ENCODE measurements at regions not wholly inside any gene's neighbourhood (a gene's known extent, or its start where the extent isn't known, plus 50 kb on each side); places are given as distances from the start of the nearest gene placed in this dataset.

DNA sequence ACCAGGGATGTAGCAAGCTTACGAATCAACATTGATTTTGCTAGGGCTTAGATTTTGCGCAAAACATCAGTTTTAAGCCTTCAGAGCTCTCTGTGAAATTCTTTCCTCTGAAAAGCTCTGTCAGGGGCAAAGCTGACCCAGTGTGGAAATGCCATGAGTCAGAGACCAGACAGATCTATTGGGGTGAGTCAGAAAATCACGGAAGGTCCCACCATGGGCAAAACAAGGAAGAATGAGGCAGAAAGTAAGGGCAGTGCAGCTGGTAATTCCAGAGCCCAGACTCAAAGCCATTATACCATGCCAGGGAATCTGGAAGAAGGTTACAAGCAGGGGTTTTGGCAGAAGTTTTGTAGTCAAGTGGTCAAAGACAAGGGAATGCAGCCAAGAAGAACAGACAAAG is 256.6 kb upstream of the CTAGE1 start:
- no peak for DNase-seq (ENCODE audit: low spot score)

DNA sequence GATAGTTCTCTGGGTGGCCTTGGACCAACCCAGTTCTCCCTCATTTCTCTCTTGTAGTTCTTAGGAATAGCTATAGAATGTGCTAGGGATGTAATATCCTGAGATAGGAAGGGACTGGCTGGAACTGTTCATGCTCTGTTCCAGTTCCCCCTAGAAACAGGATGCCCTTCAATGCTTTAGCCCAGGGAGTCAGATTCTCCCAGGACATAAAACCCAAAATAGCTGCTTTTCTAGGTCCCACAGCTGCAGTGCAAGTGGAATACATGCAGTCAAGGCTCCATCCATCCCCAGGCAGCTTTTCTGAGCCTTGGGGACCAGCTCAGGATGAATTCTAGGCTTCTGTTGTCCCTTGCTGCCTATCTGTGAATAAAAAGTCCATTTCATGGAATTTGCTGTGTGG is 257.3 kb upstream of the CTAGE1 start:
- no peak for DNase-seq (ENCODE audit: low spot score)

DNA sequence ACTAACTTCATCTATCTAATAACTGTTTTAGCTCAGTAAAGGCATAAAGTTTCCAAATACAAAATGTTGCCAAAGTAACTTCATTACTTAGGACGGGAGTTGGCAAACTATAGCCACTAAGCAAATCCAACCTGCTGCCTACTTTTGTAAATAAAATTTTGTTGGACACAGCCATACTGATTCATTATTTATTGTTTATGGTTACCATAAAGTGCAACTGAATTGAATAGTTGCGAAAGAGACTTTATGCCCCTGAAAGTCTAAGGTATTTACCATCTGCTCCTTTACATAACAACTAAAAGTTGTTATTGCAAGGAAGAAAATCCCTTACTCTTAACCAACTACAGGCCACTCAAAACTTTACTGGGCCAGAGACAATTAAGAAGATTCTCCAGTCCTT is 256.7 kb upstream of the RBBP8 start:
- DNase-seq (ENCODE audit: low spot score) = no peak

DNA sequence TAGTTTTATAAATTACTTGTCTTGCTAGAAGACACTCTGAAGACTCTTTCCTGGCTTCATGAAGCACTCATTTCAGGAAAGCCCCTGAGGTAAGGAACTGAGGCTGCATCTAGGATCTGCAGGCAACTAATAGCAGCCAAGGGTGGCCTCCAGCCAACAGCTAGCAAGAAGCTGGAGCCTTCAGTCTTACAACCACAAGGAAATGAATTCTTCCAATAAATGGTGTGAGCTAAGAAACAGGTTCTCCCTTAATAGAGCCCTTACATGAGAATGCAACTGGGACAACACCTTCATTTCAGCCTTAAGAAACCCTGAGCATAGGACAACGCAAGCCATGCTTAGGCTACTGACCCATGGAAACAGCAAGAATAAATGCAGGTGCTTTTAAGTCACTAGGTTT is 254.6 kb upstream of the RBBP8 start:
- no peak for DNase-seq (ENCODE audit: low spot score)

DNA sequence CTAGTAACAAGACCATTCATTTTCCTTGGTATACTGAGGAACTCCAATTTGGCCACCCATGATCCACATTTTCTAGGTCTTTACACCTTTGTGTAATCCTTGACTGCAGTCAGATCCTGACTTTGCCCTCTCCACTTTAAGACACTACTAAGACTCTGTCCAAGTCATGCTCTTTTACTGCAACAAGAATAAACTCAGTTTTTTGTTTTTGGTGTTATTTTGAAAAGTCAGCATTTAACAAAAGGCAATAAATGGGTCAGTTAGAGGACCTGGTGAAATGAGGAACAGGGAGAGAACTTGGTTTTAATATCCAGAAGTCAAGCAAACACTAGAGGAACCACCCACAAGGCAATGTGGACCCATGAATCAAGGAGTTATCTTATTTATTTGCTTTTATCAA is 252.2 kb upstream of the RBBP8 start:
- DNase-seq (ENCODE audit: low spot score) = no peak

DNA sequence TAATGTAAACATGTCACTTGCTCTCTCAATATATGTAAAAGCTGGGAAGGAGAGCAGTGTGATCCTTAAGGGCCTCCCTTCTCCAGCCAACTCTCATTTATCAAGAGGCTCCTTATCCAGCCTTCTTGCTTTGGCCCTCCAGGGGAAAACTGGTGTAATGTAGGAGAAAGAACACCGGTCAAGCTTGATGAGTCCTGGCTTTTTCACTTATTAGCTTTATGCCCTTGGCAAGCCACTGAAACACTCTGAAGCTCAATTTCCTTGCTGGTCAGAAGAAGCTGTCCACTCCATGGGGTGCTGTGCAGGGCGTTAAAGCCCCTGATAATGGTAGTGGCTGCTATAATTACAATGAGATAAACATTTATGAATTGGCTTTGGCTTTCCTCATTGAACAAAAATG is 251.2 kb upstream of the RBBP8 start:
- DNase-seq (ENCODE audit: low spot score) = no peak

DNA sequence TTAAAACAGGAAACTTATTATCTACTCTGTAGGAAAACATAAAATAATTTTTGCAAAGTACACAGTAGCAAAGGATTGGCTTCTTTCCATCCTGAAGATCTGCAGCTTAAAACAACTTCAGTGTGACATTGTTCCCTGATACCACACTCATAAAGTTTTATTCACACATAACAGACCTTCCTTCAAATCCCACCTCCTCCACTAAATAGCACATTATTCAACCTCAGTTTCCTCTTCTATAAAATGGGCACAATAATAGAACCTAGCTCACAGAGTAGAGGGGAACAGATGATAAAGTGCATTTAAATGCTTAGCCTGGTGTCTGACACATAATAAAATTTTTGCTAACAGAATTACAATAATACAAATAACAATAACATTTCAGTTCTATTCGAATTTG is 250.4 kb upstream of the RBBP8 start:
- DNase-seq (ENCODE audit: low spot score) = no peak

DNA sequence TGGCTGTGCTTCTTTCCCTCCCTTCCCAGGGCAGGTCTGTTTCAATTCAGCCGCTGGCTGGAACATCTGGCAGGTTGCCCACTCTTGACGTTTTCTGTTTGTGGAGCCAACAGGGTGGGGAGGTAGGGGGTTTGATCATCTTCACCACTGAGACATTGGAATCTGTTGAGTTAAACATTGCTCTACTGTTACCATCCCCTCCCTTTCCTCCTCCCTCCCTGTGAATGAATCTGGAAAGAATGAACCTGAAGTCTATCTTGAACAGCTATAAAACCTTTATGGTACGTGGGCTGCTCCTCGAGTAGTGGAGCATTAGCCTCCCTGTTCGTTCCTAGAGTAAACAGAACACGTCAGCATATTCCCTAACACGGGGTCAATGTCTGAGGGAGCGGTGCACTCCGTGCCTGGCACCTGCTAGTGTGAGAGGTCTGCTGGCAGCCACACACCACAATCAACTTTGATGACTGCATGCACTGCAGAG is 249.9 kb upstream of the RBBP8 start:
- no peak for DNase-seq (ENCODE audit: low spot score)

DNA sequence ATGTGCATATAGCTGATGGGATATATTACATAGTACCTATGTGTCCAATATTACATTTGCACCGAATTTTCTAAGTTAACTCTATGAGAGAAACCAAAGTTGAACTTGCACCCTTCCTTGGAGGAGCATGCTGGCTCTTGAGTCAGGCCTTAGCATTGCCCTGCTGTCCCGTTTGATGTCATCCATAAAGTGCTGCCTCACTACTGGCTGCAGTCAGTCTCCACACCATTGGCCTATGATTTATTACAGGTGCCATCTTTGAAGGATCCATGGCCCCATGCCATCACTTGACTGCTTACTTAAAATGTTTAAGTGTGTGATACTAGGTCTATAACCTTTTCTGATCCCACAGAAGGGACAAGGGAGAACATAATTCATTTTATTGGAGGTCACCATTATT is 249.3 kb upstream of the RBBP8 start:
- no peak for DNase-seq (ENCODE audit: low spot score)

DNA sequence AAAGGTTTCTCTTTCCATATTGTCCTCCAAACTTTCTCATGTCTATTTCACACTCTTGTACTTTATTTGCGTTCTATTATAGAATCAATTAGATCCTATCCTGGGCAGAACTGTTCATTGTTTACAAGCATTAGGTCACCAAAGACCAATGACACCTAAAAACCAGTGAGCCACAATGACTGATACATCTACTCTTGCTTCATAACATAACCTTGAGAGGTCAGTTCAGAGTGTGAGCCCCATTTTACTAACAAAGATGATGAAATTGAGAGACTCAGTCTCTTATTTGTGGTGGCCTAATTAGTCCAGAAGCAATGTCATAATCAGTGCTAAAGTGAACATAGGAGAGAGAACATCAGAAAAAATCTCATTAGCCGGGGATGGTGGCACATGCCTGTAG is 248.9 kb upstream of the RBBP8 start:
- DNase-seq (ENCODE audit: low spot score) = no peak

DNA sequence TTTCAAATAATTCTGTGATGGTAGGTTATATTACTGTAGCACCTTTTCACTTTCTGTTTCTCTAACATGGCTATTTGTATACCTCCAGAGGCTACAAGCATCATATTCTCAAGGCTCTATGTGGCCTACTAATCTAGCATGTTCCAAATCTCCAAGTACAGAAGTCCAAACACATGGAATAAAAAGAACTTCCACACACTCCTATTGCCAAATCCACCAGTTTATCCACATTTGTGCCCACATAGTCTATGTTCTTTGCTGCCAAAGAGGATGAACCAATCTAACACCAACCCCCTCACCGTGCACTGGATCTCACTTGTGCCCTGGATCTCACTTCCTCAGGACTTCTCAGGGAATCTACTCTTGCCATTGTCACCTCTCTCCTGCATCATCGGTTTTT is 247.3 kb upstream of the RBBP8 start:
- no peak for DNase-seq (ENCODE audit: low spot score)

DNA sequence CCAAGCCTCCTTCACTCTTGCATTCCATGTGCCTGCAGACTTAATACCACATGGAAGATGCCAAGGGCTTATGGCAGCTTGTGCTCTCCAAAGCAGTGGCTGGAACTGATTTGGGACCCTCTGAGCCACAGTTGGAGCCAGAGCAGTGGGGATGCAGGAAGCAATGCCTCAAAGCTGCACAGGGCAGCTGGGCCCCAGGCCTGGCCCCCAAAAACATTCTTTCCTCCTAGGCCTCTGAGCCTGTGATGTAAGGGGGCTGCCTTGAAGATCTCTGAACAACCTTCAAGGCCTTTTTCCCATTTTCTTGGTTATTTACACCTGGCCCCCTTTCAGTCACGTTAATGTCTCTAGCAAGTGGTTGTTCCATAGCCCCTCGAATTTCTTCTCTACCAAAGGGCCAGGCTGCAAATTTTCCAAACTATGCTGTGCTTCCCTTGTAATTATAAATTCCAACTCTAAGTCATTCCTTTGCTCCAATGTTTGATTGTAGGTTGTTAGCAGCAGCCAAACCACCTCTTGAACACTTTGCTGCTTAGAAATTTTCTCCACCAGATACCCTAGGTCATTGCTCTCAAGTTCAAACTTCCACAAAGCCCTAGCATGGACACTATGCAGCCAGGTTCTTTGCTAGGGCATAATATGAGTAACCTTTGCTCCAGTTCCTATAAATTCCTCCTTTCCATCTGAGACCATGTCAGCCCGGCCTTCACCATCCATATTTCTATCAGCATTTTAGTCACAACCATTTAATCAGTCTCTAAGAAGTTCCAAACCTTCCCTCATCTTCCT is 245.0 kb upstream of the RBBP8 start:
- no peak for DNase-seq (ENCODE audit: low spot score)

DNA sequence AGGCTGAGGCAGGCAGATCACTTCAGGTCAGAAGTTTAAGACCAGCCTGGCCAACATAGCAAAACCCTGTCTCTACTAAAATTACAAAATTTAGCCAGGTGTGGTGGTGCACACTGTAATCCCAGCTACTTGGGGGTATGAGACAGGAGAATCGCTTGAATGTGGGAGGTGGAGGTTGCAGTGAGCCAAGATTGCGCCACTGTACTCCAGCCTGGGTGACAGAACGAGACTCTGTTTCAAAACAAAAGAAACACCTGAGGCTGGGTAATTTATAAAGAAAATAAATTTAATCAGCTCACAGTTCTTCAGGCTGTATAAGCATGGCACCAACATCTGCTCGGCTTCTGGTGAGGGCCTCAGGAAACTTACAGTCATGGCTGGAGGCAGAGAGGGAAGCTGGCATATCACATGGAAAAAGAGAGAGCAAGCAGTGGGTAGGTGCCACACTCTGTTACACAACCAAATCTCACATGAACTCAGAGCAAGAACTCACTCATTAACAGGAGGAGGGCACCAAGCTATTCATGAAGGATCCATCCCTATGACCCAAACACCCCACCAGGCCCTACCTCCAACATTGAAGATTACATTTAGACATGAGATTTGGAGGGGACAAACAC is 244.1 kb upstream of the RBBP8 start:
- no peak for DNase-seq (ENCODE audit: low spot score)

DNA sequence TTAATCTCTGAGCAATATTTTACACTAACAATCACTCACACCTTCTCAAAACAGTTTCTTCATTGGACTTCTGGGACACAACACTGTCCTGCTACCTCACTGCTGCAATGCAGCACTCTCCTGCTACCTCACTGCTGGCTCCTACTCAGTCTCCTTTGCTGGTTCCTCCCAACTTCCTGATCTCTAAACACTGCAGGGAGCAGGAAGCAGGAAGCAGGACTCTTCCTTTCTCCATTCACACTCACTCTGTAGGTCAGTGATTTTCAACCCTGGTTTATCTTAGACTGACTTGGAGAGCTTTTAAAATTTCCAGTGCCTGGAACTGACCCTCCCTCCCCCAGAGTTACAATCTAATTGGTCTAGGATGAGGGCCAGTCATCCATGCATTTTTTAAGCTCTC is 243.4 kb upstream of the RBBP8 start:
- DNase-seq (ENCODE audit: low spot score) = no peak

DNA sequence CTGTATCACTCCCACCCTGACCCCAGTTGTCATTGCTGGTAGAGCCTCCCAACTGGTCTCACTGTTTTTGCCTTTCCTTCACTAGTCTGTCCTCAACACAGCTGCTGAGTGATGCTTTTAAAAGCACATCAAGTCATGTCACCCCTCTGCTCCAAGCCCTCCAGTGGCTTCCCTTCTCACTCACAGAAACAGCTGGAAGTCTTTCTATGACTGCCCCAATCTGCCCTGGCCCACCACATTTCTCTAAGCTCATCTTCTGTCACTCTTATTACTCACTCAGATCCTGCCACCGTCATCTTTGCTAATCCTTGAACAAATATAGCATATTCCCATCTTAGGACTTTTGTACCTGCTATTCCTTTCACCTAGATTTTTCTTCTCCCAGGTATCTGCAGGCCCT is 242.6 kb upstream of the RBBP8 start:
- DNase-seq (ENCODE audit: low spot score) = no peak

DNA sequence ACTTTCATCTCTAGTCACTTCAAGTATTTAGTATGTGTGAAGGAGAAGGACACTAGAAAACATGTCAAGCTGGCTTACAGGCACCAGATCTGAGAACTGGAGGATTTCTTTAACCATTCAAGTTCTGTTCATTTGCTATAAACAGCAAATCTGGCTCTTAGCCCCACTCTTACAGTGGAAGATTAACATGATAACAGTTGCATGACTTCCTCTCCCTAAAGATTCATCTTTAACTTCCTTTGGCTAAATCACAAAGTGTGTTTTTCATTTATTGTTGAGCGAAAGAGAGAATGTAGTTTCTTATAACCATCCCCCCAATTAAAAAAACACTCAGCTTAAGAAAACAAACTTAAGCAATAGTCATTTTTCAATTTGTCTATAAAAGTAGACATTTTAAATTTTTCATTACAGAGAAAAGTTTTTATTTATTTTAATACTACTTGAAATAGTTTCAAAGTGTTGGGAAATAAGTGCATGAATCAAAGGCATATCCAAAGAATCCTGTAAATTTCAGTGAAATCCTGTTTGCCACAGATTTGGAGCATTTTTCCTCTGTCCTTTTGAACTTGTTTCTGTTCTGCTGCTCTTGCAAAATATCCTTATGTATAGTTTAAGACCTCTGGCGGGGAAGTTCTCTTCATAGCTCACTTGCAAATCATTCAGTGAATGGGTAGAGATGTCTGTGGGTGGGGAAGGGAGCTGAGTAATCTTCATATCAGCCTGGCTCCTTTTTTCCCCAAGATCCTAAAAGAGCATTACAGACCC is 241.0 kb upstream of the RBBP8 start:
- no peak for DNase-seq (ENCODE audit: low spot score)

DNA sequence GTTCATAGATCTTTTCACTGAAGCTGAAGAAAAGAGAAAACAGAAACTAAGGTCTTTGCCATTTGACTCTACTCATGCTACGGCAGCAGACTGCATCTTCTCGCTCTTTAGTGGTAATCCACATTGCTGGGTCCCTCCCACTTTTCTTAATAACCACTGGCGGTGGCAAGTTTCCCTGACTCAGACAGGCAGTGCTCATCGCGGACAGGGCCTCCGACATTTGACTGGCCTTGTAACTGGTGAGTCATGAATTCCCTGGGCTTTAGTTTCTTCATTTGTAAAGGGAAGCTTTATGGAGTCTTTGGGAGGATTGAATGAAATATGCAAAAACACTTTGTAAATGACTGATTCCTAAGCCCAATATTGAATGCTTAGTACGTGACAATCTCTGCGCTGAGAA is 238.2 kb upstream of the RBBP8 start:
- DNase-seq (ENCODE audit: low spot score) = no peak

DNA sequence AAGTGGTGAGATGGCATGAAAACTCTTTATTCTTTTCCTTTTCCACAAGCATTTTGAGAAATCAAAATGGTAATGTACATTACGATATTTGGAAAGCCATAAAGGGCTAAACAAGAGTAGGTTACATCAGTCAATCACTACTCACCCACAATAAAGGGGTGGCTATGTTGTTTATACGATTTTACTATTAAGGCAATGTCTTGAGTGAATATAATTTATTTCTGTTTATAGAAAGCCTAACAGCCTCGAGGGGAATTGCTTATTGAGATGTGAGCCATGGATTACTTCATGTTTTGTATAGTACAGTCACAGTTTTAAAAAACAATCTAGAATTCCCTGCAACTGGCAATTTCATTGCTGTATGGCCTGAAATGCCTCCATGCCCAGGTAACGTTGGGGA is 237.5 kb upstream of the RBBP8 start:
- DNase-seq (ENCODE audit: low spot score) = no peak

DNA sequence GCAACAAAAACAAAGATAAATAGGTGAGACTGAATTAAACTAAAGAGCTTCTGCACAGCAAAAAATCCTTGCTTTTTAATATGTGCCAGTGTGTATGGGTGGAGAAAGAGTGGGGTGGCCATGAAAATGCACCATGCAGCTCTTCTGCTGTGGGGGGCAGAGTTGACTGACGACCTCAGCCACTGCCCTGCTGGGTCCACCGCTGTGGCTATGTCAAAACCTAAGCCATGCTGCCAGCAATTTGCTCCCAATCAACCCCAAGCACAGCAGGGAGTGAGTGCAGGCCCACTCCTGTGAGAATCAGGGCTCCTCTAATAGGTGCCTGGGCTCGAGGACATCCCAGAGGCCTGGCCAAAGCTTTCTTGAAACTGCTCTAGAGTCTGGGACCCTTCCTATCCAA is 235.6 kb upstream of the RBBP8 start:
- no peak for DNase-seq (ENCODE audit: low spot score)

DNA sequence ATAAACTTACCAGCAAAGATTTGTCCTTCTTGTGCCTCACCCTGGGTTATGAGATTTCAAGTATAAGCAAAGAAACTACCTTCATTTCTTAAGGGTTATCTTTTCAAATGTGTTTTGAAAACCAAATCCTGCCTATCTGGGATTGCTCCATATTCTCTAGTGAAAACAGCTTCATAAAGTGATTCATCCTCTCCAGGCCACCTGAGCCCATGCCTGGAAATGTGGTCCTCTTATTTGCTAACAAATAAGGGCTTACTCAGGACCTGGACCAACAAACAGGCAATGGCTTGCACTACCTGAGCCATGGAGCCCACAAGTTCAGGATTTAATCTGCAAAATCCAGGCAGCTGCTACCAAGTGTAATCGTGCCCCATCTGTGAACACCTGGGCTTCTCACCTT is 234.4 kb upstream of the RBBP8 start:
- no peak for DNase-seq (ENCODE audit: low spot score)

DNA sequence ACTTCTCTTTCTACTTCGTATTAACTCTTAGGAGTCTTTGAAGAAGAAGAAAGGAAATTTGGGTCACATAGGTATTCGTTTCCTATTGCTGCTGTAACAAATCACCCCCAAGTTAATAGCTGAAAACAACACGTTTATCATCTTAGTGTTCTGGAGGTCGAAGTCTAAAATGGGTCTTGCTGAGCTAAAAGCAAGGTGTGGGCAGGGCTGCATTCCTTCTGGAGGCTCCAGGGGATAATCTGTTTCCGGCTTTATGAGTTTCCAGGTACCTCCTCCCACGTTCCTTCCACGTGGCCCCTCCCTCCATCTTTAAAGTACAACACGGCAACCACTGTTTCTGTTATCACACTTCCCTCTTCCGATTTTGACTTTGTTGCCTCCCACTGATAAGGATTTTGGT is 233.5 kb upstream of the RBBP8 start:
- DNase-seq (ENCODE audit: low spot score) = no peak

DNA sequence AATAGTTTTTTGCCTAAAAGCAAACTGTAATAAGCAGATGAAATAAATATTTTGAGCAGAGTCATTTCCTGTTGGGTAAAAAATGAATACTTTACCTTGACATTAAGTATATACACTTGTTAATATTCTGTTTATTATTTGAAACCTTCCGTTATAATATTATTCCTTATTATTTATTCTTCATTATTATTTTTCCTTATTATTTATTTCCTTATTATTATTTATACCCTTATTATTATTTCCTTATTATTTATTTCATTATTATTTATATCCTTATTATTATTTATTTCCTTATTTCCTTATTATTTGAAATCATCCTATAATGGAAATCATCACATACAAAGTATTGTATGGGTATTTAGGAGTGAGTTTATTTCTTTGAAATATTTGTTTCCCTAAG is 232.2 kb upstream of the RBBP8 start:
- DNase-seq (ENCODE audit: low spot score) = no peak

DNA sequence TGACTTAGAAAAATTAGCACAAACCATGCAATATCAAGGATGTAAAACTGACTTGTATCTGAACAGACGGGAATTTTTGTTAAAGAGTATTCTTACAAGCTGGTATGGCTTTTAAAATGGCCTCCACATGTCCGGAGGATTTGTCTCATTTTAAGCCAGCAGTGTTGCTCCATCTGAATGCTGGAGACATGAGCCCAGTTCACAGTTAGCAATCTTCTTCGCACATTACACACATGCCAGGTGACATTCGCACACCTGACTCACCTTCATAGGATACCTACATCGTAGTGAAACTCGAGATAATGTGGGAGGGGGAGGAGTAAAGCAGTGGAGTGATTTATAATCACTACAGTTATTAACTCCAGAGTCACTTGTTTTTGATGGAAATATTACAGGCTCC is 231.8 kb upstream of the RBBP8 start:
- DNase-seq (ENCODE audit: low spot score) = no peak
